ENCODE measurements at regions not wholly inside any gene's neighbourhood (a gene's known extent, or its start where the extent isn't known, plus 50 kb on each side); places are given as distances from the start of the nearest gene placed in this dataset.
"Not testable (repeated sequence)": the region's sequence is repeated elsewhere in the genome, so short reads cannot be mapped to it uniquely, and the experiment has no call there.

- intact Hi-C loops (cut with DNase I): no loop called here
- DNase-seq (no peak), ATAC-seq (no peak)
- Histone ChIP-seq H3K4me3 (no peak overlapping the region), H3K36me3 (ENCODE audit: insufficient read depth in 1 of 2, low read depth in 1 of 2) (no peaks in the 10 kb centered on the region), H3K27ac (no peak overlapping the region), H3K27me3 (ENCODE audit: insufficient read depth in 3 of 3, low read length in 2 of 3) (no peaks in the 10 kb centered on the region), H3K4me1 (peaks cover 5% of the 10 kb centered on the region), H3K9me3 (no peaks in the 10 kb centered on the region)
- no peak for TF ChIP-seq CTCF (IDR thresholded peaks at IDR 0.05)
These were observed 538.8 kb downstream of the TMEM38B start for GRCh38 chr9:106233116-106233515.

- WGBS, 3 donors: 93 to 96% (median 94%) methylated on average over 10 of the region's 10 CpGs
- H3K36me3 ChIP-seq (ENCODE audit: insufficient read depth in 1 of 2, low read depth in 1 of 2); H3K27ac ChIP-seq; intact Hi-C loops (cut with DNase I); H3K4me1 ChIP-seq; DNase-seq; ATAC-seq; H3K4me3 ChIP-seq; H3K9me3 ChIP-seq; H3K27me3 ChIP-seq (ENCODE audit: insufficient read depth in 3 of 3, low read length in 2 of 3): not testable (repeated sequence)
These were observed 566.6 kb downstream of the TMEM38B start for GRCh38 chr9:106260908-106261307.

GRCh38 chr9:106277966-106278365, 583.6 kb downstream of the TMEM38B start:
- Histone ChIP-seq H3K27ac (no peak overlapping the region), H3K4me1 (no peaks in the 10 kb centered on the region), H3K4me3 (no peak overlapping the region), H3K36me3 (ENCODE audit: insufficient read depth in 1 of 2, low read depth in 1 of 2) (no peaks in the 10 kb centered on the region), H3K9me3 (no peaks in the 10 kb centered on the region), H3K27me3 (ENCODE audit: insufficient read depth in 3 of 3, low read length in 2 of 3) (no peaks in the 10 kb centered on the region)
- TF ChIP-seq CTCF (IDR thresholded peaks at IDR 0.05): no peak
- ATAC-seq (no peak), DNase-seq (no peak)
- 71 to 86% (median 80%) methylated on average over 6 of the region's 6 CpGs for WGBS, 3 donors
- intact Hi-C loops (cut with DNase I): no loop called here

- Histone ChIP-seq H3K27me3 (ENCODE audit: insufficient read depth in 3 of 3, low read length in 2 of 3) (no peaks in the 10 kb centered on the region), H3K4me1 (peaks cover 7% of the 10 kb centered on the region), H3K36me3 (ENCODE audit: insufficient read depth in 1 of 2, low read depth in 1 of 2) (no peaks in the 10 kb centered on the region), H3K27ac (no peak overlapping the region), H3K4me3 (no peak overlapping the region), H3K9me3 (no peaks in the 10 kb centered on the region)
- intact Hi-C loops (cut with DNase I): no loop called here
- DNase-seq (no peak), ATAC-seq (no peak)
- WGBS, 3 donors: 58 to 82% (median 61%) methylated on average over 5 of the region's 5 CpGs
- TF ChIP-seq CTCF (IDR thresholded peaks at IDR 0.05): no peak
These were observed 579.2 kb upstream of the ZNF462 start for GRCh38 chr9:106283769-106284168.

- intact Hi-C loops (cut with DNase I): no loop called here
These were observed 578.7 kb upstream of the ZNF462 start for GRCh38 chr9:106284296-106284695.

More at GRCh38 chr9:106284296-106284695, 578.7 kb upstream of the ZNF462 start:
- no peaks in the 10 kb centered on the region for H3K27me3 ChIP-seq (ENCODE audit: insufficient read depth in 3 of 3, low read length in 2 of 3)
- DNase-seq (no peak), ATAC-seq (no peak)
- H3K36me3 ChIP-seq (ENCODE audit: insufficient read depth in 1 of 2, low read depth in 1 of 2): no peaks in the 10 kb centered on the region
- WGBS, 3 donors: 81 to 88% (median 87%) methylated on average over 4 of the region's 4 CpGs
- H3K4me3 ChIP-seq: no peak overlapping the region
- H3K9me3 ChIP-seq: no peaks in the 10 kb centered on the region
- no peak overlapping the region for H3K27ac ChIP-seq
- no peak for TF ChIP-seq CTCF (IDR thresholded peaks at IDR 0.05)
- H3K4me1 ChIP-seq: peaks cover 7% of the 10 kb centered on the region

Data from psoas muscle (tissue), 7 donors.